Parathyroid adenoma (tissue), 2 donors: ENCODE measurements at regions not wholly inside any gene's neighbourhood (a gene's known extent, or its start where the extent isn't known, plus 50 kb on each side); places are given as distances from the start of the nearest gene placed in this dataset.

Experiments used
- H2AFZ ChIP-seq: fragments of 300-600 bp; sonication (generic); one replicate; pipeline ENCODE4 v1.7.0; 2017; ENCODE audit warnings: antibody characterized with exemption, mild to moderate bottlenecking
- H3K27ac ChIP-seq: fragments of 300-600 bp; sonication (generic); one replicate; pipeline ENCODE4 v1.7.0; 2017
- H3K27me3 ChIP-seq: fragments of 300-600 bp; sonication (generic); one replicate; pipeline ENCODE4 v1.7.0; 2017; ENCODE audit warnings: low read length; ENCODE audit not compliant: control insufficient read depth, insufficient read depth
- H3K36me3 ChIP-seq: fragments of 300-600 bp; sonication (generic); one replicate; pipeline ENCODE4 v1.7.0; 2017; ENCODE audit warnings: low read length; ENCODE audit not compliant: control insufficient read depth, insufficient read depth
- H3K4me1 ChIP-seq: fragments of 300-600 bp; sonication (generic); one replicate; pipeline ENCODE4 v1.7.0; 2017; ENCODE audit warnings: control low read depth
- H3K4me2 ChIP-seq: fragments of 300-600 bp; sonication (generic); one replicate; pipeline ENCODE4 v1.7.0; 2017; ENCODE audit warnings: low read length
- H3K4me3 ChIP-seq: fragments of 300-600 bp; sonication (generic); one replicate; pipeline ENCODE4 v1.7.0; 2017; ENCODE audit warnings: low read depth, low read length
- H3K79me2 ChIP-seq: fragments of 300-600 bp; sonication (generic); one replicate; pipeline ENCODE4 v1.7.0; 2017; ENCODE audit warnings: control low read depth
- H3K9ac ChIP-seq: fragments of 300-600 bp; sonication (generic); one replicate; pipeline ENCODE4 v1.7.0; 2017; ENCODE audit warnings: mild to moderate bottlenecking
- H3K9me3 ChIP-seq: fragments of 300-600 bp; sonication (generic); one replicate; pipeline ENCODE4 v1.7.0; 2017; ENCODE audit warnings: low read length; ENCODE audit not compliant: control insufficient read depth
- CTCF ChIP-seq: fragments of 300-600 bp; sonication (generic); IDR thresholded peaks from one replicate; pipeline ENCODE4 v1.7.0; 2017; ENCODE audit warnings: antibody characterized with exemption, mild to moderate bottlenecking
- donor health status: primary hyperparathyroidism.

- Histone ChIP-seq H3K4me1 (no peaks in the 10 kb centered on the region), H3K27me3 (no peaks in the 10 kb centered on the region), H3K27ac (no peak overlapping the region), H3K9me3 (no peaks in the 10 kb centered on the region), H3K9ac (no peak overlapping the region), H3K79me2 (no peaks in the 10 kb centered on the region), H3K4me2 (no peak overlapping the region), H2AFZ (no peak overlapping the region), H3K36me3 (no peaks in the 10 kb centered on the region), H3K4me3 (no peak overlapping the region)
- no peak for TF ChIP-seq CTCF
Measured at GRCh38 chr9:135418161-135418560, 61.4 kb upstream of the PPP1R26 start.

- Histone ChIP-seq H3K79me2 (no peaks in the 10 kb centered on the region), H2AFZ (no peak overlapping the region), H3K4me1 (no peaks in the 10 kb centered on the region), H3K27me3 (no peaks in the 10 kb centered on the region), H3K4me2 (no peak overlapping the region), H3K4me3 (no peak overlapping the region), H3K36me3 (no peaks in the 10 kb centered on the region), H3K9ac (no peak overlapping the region), H3K9me3 (no peaks in the 10 kb centered on the region), H3K27ac (no peak overlapping the region)
- no peak for TF ChIP-seq CTCF
Measured at GRCh38 chr9:135419106-135419505, 60.5 kb upstream of the PPP1R26 start.

- no peak overlapping the region for H3K4me3 ChIP-seq
- no peaks in the 10 kb centered on the region for H3K9me3 ChIP-seq
- no peak for TF ChIP-seq CTCF
- no peak overlapping the region for H2AFZ ChIP-seq
- H3K27ac ChIP-seq, result no peak overlapping the region
- no peaks in the 10 kb centered on the region for H3K4me1 ChIP-seq
- H3K27me3 ChIP-seq, result no peaks in the 10 kb centered on the region
- H3K4me2 ChIP-seq, result no peak overlapping the region
- H3K9ac ChIP-seq, result no peak overlapping the region
- no peaks in the 10 kb centered on the region for H3K36me3 ChIP-seq
- no peaks in the 10 kb centered on the region for H3K79me2 ChIP-seq
Measured at GRCh38 chr9:135422341-135422944, 57.1 kb upstream of the PPP1R26 start.

- no peak for TF ChIP-seq CTCF
- H3K9ac ChIP-seq, result no peak overlapping the region
- H3K27ac ChIP-seq, result no peak overlapping the region
- H3K4me2 ChIP-seq, result no peak overlapping the region
- H2AFZ ChIP-seq, result no peak overlapping the region
- H3K36me3 ChIP-seq, result no peaks in the 10 kb centered on the region
- no peaks in the 10 kb centered on the region for H3K27me3 ChIP-seq
- no peaks in the 10 kb centered on the region for H3K4me1 ChIP-seq
- H3K9me3 ChIP-seq, result no peaks in the 10 kb centered on the region
- no peaks in the 10 kb centered on the region for H3K79me2 ChIP-seq
- H3K4me3 ChIP-seq, result no peak overlapping the region
Measured at GRCh38 chr9:135423725-135424124, 55.9 kb upstream of the PPP1R26 start.
